ENCODE measurements at regions not wholly inside any gene's neighbourhood (a gene's known extent, or its start where the extent isn't known, plus 50 kb on each side); places are given as distances from the start of the nearest gene placed in this dataset.
"Not testable (repeated sequence)": the region's sequence is repeated elsewhere in the genome, so short reads cannot be mapped to it uniquely, and the experiment has no call there.

- ATAC-seq; intact Hi-C loops (cut with DNase I, micrococcal nuclease); H3K27ac Mint-ChIP-seq; POLR2A ChIA-PET; DNase-seq; H3K27me3 Mint-ChIP-seq; H3K4me1 Mint-ChIP-seq; H3K4me3 Mint-ChIP-seq; CTCF ChIA-PET: not testable (repeated sequence)
- H3K9me3 Mint-ChIP-seq (ENCODE audit: low read depth), result peaks cover 15% of the 10 kb centered on the region
- H3K36me3 Mint-ChIP-seq (ENCODE audit: low read depth), result peaks cover 14% of the 10 kb centered on the region
Observed at GRCh38 chr16:46396131-46396882, 224.9 kb downstream of the SHCBP1 start.

DNA sequence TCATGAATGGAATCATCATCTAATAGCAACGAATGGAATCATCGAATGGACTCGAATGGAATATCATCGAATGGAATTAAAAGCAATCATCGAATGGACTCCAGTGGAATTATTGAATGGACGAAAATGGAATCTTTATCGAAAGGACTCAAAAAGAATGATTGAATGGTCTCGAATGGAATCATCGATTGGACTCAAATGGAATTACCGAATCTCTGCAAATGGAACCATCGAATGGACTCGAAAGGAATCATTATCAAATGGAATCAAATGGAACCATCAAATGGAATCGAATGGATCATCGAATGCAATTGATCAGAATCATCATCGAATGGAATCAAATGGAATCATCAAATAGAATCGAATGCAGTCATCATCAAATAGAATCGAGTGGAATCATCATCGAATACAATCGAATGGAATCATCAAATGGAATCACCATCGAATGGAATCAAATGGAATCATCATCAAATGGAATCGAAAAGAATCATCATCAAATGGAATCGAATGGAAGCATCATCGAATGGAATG, 225.7 kb downstream of the SHCBP1 start:
- ATAC-seq; H3K27ac Mint-ChIP-seq; H3K4me1 Mint-ChIP-seq; DNase-seq; POLR2A ChIA-PET; intact Hi-C loops (cut with DNase I, micrococcal nuclease); H3K27me3 Mint-ChIP-seq; CTCF ChIA-PET; H3K4me3 Mint-ChIP-seq: not testable (repeated sequence)
- peaks cover 17% of the 10 kb centered on the region for H3K36me3 Mint-ChIP-seq (ENCODE audit: low read depth)
- peaks cover 19% of the 10 kb centered on the region for H3K9me3 Mint-ChIP-seq (ENCODE audit: low read depth)

DNA sequence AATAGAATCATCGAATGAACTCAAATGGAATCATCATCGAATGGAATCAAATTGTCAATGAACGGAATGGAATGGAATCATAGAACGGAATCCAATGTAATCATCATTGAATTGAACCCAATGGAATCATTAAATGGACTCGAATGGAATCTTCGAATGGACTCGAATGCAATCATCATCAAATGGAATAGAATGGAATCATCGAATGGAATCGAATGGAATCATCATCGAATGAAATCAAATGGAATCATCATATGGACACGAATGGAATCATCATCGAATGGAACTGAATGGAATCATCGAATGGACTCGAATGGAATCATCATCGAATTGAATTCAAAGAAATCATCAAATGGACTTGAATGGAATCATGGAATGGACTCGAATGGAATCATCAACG, 226.2 kb downstream of the SHCBP1 start:
- H3K27ac Mint-ChIP-seq; ATAC-seq; H3K4me1 Mint-ChIP-seq; POLR2A ChIA-PET; H3K4me3 Mint-ChIP-seq; intact Hi-C loops (cut with DNase I, micrococcal nuclease); CTCF ChIA-PET; H3K27me3 Mint-ChIP-seq; DNase-seq: not testable (repeated sequence)
- H3K36me3 Mint-ChIP-seq (ENCODE audit: low read depth), result peaks cover 17% of the 10 kb centered on the region
- peaks cover 19% of the 10 kb centered on the region for H3K9me3 Mint-ChIP-seq (ENCODE audit: low read depth)

DNA sequence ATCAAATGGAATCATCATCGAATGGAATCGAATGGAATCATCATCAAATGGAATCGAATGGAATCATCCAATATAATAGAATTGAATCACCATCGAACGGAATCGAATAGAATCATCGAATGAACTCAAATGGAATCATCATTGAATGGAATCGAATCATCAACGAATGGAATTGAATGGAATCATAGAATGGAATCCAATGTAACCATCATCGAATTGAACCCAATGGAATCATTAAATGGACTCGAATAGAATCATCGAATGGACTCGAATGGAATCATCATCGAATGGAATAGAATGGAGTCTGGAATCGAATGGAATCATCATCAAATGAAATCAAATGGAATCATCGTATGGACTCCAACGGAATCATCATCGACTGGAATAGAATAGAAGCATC, 227.0 kb downstream of the SHCBP1 start:
- DNase-seq; ATAC-seq; intact Hi-C loops (cut with DNase I, micrococcal nuclease); H3K27ac Mint-ChIP-seq; H3K4me3 Mint-ChIP-seq; POLR2A ChIA-PET; H3K4me1 Mint-ChIP-seq; CTCF ChIA-PET; H3K27me3 Mint-ChIP-seq: not testable (repeated sequence)
- peaks cover 17% of the 10 kb centered on the region for H3K36me3 Mint-ChIP-seq (ENCODE audit: low read depth)
- peaks cover 19% of the 10 kb centered on the region for H3K9me3 Mint-ChIP-seq (ENCODE audit: low read depth)

- ATAC-seq; intact Hi-C loops (cut with DNase I, micrococcal nuclease); H3K4me1 Mint-ChIP-seq; H3K27ac Mint-ChIP-seq; DNase-seq; CTCF ChIA-PET; POLR2A ChIA-PET; H3K4me3 Mint-ChIP-seq; H3K27me3 Mint-ChIP-seq: not testable (repeated sequence)
- peaks cover 19% of the 10 kb centered on the region for H3K9me3 Mint-ChIP-seq (ENCODE audit: low read depth)
- H3K36me3 Mint-ChIP-seq (ENCODE audit: low read depth), result peaks cover 17% of the 10 kb centered on the region
Observed at GRCh38 chr16:46392930-46393722, 228.1 kb downstream of the SHCBP1 start.

GRCh38 chr16:46390660-46391462, 230.3 kb downstream of the SHCBP1 start:
- intact Hi-C loops (cut with DNase I, micrococcal nuclease); POLR2A ChIA-PET; ATAC-seq; DNase-seq; CTCF ChIA-PET; H3K27ac Mint-ChIP-seq; H3K4me3 Mint-ChIP-seq; H3K27me3 Mint-ChIP-seq; H3K4me1 Mint-ChIP-seq: not testable (repeated sequence)
- H3K9me3 Mint-ChIP-seq (ENCODE audit: low read depth), result peaks cover 25% of the 10 kb centered on the region
- peaks cover 20% of the 10 kb centered on the region for H3K36me3 Mint-ChIP-seq (ENCODE audit: low read depth)

DNA sequence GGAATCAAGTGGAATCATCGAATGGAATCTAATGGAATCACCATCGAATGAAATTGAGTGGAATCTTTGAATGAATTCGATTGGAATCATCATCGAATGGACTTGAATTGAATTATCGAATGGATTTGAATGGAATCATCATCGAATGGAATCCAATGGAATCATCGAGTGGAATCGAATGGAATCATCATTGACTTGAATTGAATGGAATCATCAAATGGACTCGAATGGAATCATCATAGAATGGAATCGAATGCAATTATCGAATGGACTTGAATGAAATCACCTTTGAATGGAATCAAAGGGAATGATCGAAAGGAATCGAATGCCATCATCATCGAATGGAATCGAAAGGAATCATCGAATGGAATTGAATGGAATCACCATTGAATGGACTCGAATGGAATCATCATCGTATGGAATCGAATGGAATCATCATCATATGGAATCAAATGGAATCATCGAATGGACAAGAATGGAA, 231.6 kb downstream of the SHCBP1 start:
- ATAC-seq; H3K4me3 Mint-ChIP-seq; H3K4me1 Mint-ChIP-seq; intact Hi-C loops (cut with DNase I, micrococcal nuclease); CTCF ChIA-PET; H3K27me3 Mint-ChIP-seq; POLR2A ChIA-PET; H3K27ac Mint-ChIP-seq: not testable (repeated sequence)
- Mint-ChIP-seq H3K36me3 (ENCODE audit: low read depth) (peaks cover 15% of the 10 kb centered on the region), H3K9me3 (ENCODE audit: low read depth) (peaks cover 22% of the 10 kb centered on the region)
- peak; percentile 33 for DNase-seq

DNA sequence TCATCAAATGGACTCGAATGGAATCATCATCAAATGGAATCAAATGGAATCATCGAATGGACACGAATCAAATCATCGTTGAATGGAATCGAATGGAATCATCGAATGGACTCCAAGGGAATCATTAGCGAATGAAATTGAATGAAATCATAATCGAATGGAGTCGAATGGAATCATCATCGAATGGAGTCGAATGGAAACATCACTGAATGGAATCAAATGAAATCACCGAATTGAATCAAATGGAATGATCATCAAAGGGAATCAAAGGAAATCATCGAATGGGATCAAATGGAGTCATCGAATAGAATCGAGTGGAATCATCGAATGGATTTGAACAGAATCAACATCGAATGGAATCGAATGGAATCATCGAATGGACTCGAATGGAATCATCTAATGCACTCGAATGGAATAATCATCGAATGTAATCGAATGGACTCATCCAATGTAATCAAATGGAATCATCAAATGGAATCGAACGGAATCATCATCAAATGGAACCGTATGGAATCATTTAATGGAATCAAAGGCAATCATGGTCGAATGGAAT, 232.2 kb downstream of the SHCBP1 start:
- DNase-seq; intact Hi-C loops (cut with DNase I, micrococcal nuclease); H3K4me3 Mint-ChIP-seq: not testable (repeated sequence)

DNA sequence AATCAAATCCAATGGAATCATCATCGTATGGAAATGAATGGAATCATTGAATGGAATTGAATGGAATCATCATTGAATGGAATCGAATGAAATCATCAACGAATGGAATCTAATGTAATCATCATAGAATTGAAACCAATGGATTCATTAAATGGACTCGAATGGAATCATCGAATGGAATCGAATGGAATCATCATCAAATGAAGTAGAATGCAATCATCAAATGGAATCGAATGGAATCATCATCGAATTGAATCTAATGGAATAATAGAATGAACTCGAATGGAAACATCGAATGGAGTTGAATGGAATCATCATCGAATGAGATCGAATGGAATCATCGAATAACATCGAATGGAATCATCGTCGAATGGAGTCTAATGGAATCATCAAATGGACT, 232.8 kb downstream of the SHCBP1 start:
- peaks cover 12% of the 10 kb centered on the region for H3K36me3 Mint-ChIP-seq (ENCODE audit: low read depth)
- peaks cover 22% of the 10 kb centered on the region for H3K9me3 Mint-ChIP-seq (ENCODE audit: low read depth)
- intact Hi-C loops (cut with DNase I, micrococcal nuclease); ATAC-seq; H3K27ac Mint-ChIP-seq; DNase-seq; POLR2A ChIA-PET; H3K4me3 Mint-ChIP-seq; H3K4me1 Mint-ChIP-seq; H3K27me3 Mint-ChIP-seq; CTCF ChIA-PET: not testable (repeated sequence)

More for the DNA sequence above, 232.2 kb downstream of the SHCBP1 start:
- Mint-ChIP-seq H3K9me3 (ENCODE audit: low read depth) (peaks cover 22% of the 10 kb centered on the region), H3K36me3 (ENCODE audit: low read depth) (peaks cover 13% of the 10 kb centered on the region)
- H3K4me1 Mint-ChIP-seq, ATAC-seq, CTCF ChIA-PET, H3K27ac Mint-ChIP-seq, POLR2A ChIA-PET, H3K27me3 Mint-ChIP-seq: not testable (repeated sequence)

GRCh38 chr16:46387720-46388119, 233.5 kb downstream of the SHCBP1 start:
- DNase-seq; H3K27ac Mint-ChIP-seq; POLR2A ChIA-PET; intact Hi-C loops (cut with DNase I, micrococcal nuclease); H3K4me1 Mint-ChIP-seq; H3K27me3 Mint-ChIP-seq; H3K4me3 Mint-ChIP-seq; CTCF ChIA-PET; ATAC-seq: not testable (repeated sequence)
- peaks cover 14% of the 10 kb centered on the region for H3K36me3 Mint-ChIP-seq (ENCODE audit: low read depth)
- peaks cover 22% of the 10 kb centered on the region for H3K9me3 Mint-ChIP-seq (ENCODE audit: low read depth)
